Globus pallidus (tissue), 1 donor: ENCODE measurements at regions not wholly inside any gene's neighbourhood (a gene's known extent, or its start where the extent isn't known, plus 50 kb on each side); places are given as distances from the start of the nearest gene placed in this dataset.
"Not testable (repeated sequence)": the region's sequence is repeated elsewhere in the genome, so short reads cannot be mapped to it uniquely, and the experiment has no call there.

ENCODE experiments used
- DNase-seq: peaks from one replicate; pipeline ENCODE4 v3.0.0-alpha.2; 2015; ENCODE audit warnings: low spot score

DNA sequence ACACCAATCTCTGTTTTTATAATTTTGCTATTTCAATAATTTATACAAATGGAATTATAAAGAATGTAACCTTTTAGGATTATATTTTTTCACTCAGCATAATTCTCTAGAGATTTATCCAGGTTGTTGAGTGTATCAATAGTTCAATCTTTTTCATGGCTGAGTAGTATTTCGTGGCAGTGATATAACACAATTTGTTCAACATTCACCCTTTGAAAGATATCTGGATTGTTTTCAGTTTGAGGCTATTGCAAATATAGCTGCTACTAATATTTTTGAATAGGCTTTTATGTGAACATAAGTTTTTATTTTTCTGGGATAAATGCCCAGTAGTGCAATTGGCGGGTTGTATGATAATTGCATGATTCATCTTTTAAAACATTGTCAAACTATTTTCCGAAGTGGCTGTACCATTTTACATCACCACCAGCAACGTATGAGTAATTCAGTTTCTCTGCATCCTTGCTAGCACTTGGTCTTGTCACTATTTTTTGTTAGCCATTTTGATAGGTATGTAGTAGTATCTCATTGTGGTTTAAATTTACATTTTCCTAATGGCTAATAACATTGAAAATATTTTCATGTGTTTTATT lies 55.6 kb upstream of the ABCD3 start:
- no peak for DNase-seq

GRCh38 chr1:94358630-94359599 lies 59.3 kb upstream of the ABCD3 start:
- no peak for DNase-seq

GRCh38 chr1:94357661-94358060 lies 60.5 kb upstream of the ABCD3 start:
- no peak for DNase-seq

DNA sequence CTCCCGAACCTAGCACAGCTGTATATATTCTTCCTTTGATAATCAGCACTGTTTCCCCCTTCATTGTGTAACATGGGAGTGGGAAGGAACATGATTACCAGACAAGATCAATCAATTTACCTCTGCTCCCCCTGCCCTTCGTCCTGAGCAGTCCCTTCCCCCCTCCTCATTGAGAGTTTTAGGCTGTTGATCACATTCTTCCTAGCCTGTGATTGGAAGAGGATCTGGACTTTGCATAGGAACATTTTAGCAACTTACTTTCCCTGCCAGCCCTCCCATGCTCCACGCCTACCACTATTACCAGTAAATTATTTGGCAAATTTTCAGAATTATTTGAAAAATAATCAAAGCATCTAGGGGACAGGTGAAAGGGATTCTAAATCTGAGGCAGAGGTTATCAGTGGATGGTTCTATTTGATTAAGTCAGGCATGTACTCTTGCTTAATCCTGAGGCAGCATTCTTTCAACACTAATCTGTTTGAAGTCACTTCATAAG lies 62.7 kb upstream of the ABCD3 start:
- DNase-seq, result no peak

DNA sequence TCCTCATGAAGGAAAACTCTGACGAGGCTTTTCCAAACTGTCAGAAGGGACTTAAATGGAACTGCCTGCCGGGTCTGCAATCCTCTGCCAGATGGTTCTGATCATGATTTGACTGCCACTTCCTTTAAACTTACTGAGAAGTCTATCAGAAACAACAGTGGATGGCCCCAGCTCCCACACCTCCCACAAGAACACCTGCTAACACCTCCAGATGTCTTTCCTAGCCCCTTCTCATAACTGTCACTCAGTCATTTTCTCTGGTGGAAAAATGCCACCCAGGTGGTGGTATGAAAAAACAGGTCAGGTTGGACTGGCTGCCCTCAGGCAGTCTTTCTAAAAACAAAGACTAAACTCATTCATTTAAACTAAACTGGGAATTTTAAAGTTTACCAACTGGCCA lies 66.7 kb upstream of the ABCD3 start:
- no peak for DNase-seq

- DNase-seq, result no peak
These were observed 67.8 kb upstream of the ABCD3 start for GRCh38 chr1:94350350-94350924.

DNA sequence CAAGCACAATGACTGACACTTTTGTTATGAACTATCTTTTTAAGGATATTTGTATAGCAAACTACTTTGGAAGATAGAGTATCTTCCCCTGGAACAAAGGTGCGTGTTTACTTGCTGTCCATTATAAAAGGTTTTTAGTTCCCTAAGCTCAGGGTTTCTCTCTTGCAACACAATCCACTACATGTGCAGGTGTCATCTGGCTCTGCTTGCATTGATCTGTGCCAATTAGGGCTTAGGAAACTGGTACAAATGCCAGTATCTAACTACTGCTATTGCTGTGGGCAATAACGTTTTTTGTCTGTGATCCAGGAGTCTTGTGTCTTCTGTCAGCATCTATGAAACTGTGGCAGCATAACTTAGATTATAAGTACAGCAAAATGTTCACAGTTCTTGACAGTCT lies 68.3 kb upstream of the ABCD3 start:
- DNase-seq, result no peak

DNA sequence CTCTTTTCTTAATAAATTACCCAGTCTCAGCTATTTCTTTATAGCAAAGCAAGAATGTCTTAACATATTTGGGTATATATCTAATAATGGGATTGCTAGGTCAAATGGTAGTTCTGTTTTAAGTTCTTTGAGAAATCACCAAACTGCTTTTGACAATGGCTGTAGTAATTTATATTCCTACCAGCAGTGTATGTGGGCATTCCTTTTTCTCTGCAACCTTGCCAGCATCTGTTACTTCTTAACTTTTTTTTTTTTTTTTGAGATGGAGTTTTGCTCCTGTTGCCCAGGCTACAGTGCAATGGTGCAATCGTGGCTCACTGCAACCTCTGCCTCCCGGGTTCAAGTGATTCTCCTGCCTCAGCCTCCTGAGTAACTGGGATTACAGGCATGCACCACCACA lies 69.8 kb upstream of the ABCD3 start:
- not testable (repeated sequence) for DNase-seq

DNA sequence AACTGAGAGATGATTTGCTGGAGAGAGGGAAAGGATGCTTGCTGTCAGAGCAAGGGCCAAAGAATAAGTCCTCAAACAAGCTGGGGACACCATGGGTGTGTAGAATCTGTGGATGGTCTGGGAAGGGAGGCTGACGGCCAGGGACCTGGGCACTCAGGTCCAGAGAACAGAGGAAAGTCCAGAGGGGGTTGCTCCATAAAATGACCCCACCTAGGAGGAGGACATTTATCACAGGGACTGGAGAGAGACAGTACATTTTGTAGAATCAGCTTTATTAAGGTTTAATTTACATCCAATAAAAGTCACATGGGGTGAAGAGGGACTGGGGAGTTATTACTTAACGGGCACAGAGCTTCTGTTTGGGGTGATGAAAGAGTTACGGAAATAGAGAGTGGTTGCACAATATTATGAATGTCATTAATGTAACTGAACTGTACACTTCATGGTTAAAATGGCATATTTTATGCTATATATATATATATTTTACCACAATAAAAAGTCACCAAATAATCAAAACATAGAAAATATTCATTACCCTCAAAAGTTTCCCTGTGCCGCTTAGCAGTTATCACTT lies 73.0 kb upstream of the ABCD3 start:
- no peak for DNase-seq

- no peak for DNase-seq
These were observed 75.8 kb upstream of the ABCD3 start for GRCh38 chr1:94342416-94342815.

- DNase-seq, result peak; percentile 29
These were observed 78.8 kb upstream of the ABCD3 start for GRCh38 chr1:94339206-94339927.

DNA sequence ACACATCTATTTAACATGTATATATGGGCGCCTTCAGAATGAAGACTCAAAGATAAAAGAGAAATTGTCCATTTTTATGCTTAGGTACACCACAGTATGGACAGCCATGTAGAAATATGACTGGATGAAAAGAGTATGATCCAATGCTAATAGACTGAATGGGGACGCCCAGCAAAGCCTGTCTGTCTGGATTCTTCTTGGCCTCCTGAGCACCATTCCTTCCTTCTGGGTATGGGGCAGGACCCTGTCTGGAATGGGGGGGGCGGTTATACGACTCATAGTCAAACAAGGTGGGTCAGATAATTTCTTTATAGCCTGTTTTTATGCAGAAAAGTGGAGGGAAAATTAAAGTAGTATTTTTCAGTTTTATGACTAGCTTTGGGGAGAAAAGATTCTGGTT lies 81.2 kb upstream of the ABCD3 start:
- DNase-seq, result no peak

DNA sequence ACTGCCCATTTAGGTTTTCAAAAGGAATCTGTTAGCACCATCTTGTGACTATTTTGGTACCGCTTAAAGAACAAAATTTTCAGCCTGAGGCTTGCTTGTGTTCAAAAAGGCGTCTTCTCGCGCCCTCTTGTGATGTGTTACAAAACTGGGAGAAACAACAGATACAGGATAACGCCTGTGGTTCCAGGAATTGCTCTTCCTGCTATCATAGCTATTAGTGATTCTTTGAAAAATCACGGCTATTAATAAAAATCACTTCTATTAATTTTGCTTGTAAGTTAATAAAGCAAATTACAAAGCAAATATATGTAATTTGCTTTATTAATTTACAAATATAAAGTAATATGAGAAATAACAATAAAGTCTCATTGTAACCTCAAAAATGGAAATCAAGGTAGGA lies 82.2 kb upstream of the ABCD3 start:
- peak; percentile 85 for DNase-seq

- DNase-seq, result no peak
These were observed 82.7 kb upstream of the ABCD3 start for GRCh38 chr1:94335447-94335846.

DNA sequence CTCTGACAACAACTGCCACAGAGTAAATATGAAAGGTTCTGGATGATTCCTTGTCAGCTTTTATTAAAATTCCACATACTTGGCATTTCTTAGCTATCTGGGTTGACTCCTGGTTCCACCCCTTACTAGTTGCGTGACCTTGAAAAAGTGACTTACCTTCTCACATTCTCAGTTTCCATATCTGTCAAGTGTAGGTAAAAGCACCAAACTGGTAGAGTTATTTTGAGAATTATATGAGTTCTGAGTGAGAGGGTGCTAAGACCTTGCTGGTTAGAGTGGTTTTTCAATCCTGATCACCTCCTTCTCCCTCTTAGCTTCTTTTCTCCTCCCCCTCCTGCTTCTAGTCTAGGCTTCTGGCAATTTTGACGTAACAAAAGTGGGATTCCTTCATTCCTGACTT lies 83.4 kb upstream of the ABCD3 start:
- no peak for DNase-seq

DNA sequence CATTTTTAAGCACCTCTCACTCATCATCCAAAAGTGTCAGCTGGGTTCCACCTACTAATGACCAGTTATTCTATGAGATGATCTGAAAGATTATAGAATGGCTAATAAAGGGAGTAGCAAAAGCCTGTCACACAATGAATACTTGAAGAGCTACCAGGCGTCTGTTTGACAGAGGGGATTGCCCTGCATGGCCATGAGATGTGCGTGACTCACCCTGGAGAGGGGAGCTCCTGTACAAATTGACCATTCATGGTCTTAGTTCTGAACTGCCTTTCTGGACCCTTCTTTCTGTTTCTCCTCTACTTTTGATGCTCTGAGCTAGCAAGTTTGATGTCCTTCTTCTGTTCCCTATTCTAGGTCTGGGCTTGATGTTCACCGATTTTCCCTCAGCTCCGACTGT lies 85.2 kb upstream of the ABCD3 start:
- no peak for DNase-seq

- DNase-seq, result no peak
These were observed 85.7 kb upstream of the ABCD3 start for GRCh38 chr1:94332516-94332915.

GRCh38 chr1:94329986-94330385 lies 88.2 kb upstream of the ABCD3 start:
- DNase-seq, result no peak

GRCh38 chr1:94329276-94329675 lies 88.9 kb upstream of the ABCD3 start:
- no peak for DNase-seq

DNA sequence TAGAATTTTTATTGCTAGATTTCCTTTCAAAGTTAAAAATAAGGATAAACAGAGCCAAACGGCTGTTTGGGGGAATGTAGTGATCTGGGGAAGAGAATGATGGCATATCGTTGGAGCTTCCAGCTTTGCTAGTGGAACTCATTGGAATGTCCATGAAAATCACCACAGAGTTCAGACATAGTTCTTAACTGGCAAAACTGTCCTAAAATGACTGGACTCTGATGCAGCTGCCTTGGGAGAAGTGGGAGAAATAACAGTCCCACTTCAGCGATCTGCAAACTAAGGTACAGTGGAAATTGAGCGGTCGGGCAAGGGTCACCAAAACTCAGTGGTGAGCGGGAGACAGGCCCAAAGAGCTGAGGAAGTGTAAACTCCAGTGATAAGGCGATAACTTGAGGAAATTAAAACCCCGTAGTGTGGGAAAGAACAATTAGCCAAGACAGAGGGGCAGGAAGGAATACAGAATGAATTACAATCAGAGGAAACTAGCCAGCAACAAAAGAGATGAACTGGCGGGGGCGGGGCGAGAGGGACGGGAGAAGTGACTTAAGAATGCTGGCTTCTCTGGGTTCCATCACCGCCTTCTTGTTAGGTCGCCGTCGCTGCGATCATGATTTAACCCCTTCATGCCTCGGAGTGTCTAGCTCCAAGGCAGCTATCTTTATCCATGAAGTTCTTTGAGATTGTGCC lies 89.8 kb upstream of the ARHGAP29 start:
- DNase-seq, result no peak

DNA sequence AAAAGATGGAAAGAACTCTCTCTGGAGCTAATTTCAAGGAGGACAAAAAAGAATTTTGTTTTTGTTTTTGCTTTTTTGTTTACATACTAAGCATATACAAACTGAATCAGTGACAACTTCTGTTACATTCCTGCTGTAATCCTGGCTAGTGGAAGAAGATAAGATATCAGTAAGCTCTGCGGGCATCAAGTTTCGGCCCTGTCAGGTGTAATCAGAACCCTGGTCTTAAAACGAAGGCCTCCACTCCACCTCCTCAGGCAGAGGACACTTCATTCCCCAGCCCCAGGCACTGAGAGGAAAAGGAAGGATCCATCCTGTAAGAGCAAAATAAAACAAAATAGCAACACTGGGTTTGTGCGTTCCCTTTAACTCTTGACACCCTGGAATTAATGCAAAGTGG lies 88.9 kb upstream of the ARHGAP29 start:
- DNase-seq, result no peak
